ENCODE measurements at regions not wholly inside any gene's neighbourhood (a gene's known extent, or its start where the extent isn't known, plus 50 kb on each side); places are given as distances from the start of the nearest gene placed in this dataset.

GRCh38 chrX:39174772-39175417 is 373.6 kb downstream of the MID1IP1 start:
- DNase-seq = peak; percentile 48 to 70 (median 62)

GRCh38 chrX:39175418-39176057 is 374.3 kb downstream of the MID1IP1 start:
- no peak for DNase-seq

GRCh38 chrX:39176105-39176504 is 374.8 kb downstream of the MID1IP1 start:
- DNase-seq = no peak

- no peak for DNase-seq
Measured at GRCh38 chrX:39189431-39189830, 388.2 kb downstream of the MID1IP1 start.

- DNase-seq = no peak
Measured at GRCh38 chrX:39194673-39195072, 393.4 kb downstream of the MID1IP1 start.

- DNase-seq = no peak
Measured at GRCh38 chrX:39195156-39195555, 393.9 kb downstream of the MID1IP1 start.

- DNase-seq = peak; percentile 11 to 45 (median 36)
Measured at GRCh38 chrX:39196192-39197102, 395.2 kb downstream of the MID1IP1 start.

GRCh38 chrX:39199429-39199828 is 398.2 kb downstream of the MID1IP1 start:
- DNase-seq = peak in 1 of 4 experiments; percentile 15

GRCh38 chrX:39201305-39201990 is 400.2 kb downstream of the MID1IP1 start:
- peak in 1 of 4 experiments; percentile 2 for DNase-seq

GRCh38 chrX:39202641-39203040 is 401.4 kb downstream of the MID1IP1 start:
- no peak for DNase-seq

- DNase-seq = no peak
Measured at GRCh38 chrX:39203427-39203826, 402.2 kb downstream of the MID1IP1 start.

GRCh38 chrX:39204353-39204752 is 403.1 kb downstream of the MID1IP1 start:
- DNase-seq = no peak

GRCh38 chrX:39204945-39205344 is 403.7 kb downstream of the MID1IP1 start:
- no peak for DNase-seq

- no peak for DNase-seq
Measured at GRCh38 chrX:39205467-39205866, 404.2 kb downstream of the MID1IP1 start.

GRCh38 chrX:39206399-39207145 is 405.3 kb downstream of the MID1IP1 start:
- no peak for DNase-seq

GRCh38 chrX:39211501-39211900 is 410.2 kb downstream of the MID1IP1 start:
- DNase-seq = no peak

GRCh38 chrX:39212456-39212855 is 411.2 kb downstream of the MID1IP1 start:
- DNase-seq = no peak

GRCh38 chrX:39214387-39215126 is 413.3 kb downstream of the MID1IP1 start:
- DNase-seq = no peak

GRCh38 chrX:39220952-39221351 is 419.7 kb downstream of the MID1IP1 start:
- DNase-seq = no peak

GRCh38 chrX:39222346-39223113 is 421.3 kb downstream of the MID1IP1 start:
- no peak for DNase-seq

Data from suppressor macrophage (primary cell).